B cell (primary cell): ENCODE measurements at regions not wholly inside any gene's neighbourhood (a gene's known extent, or its start where the extent isn't known, plus 50 kb on each side); places are given as distances from the start of the nearest gene placed in this dataset.

Experiments used
- ATAC-seq: fragments of 200-7000 bp; cut with Tn5 transposase; one replicate; pipeline ENCODE4 v1.10.0; 2021; ENCODE audit warnings: low read depth, mild to moderate bottlenecking, moderate number of reproducible peaks, moderate library complexity
- CTCF ChIA-PET: fragments of 350-600 bp; sonication (Branson Sonifier 250); formaldehyde crosslinking; loops from one replicate; lab custom pipeline; 2021; ENCODE audit warnings: antibody characterized with exemption, inconsistent platforms; lab: Charles Lee
- POLR2A ChIA-PET: fragments of 350-600 bp; sonication (Branson Sonifier 250); formaldehyde crosslinking; loops from one replicate; lab custom pipeline; 2021; ENCODE audit warnings: antibody characterized with exemption; lab: Charles Lee
- DNase-seq: peaks from one replicate; pipeline ENCODE4 v3.0.0; 2013
- H2AFZ ChIP-seq: 2 replicates; pipeline ENCODE4 v1.6.1; 2012; ENCODE audit warnings: mild to moderate bottlenecking, low read depth, low read length; ENCODE audit not compliant: insufficient read depth, poor library complexity, severe bottlenecking
- H3K27ac ChIP-seq, 2 donors: 1 replicate in 1 of 2; 2 replicates in 1 of 2; pipeline ENCODE4 v1.5.1; 2012 to 2013; ENCODE audit warnings: low read length in 2 of 2, mild to moderate bottlenecking in 2 of 2, moderate library complexity in 1 of 2
- H3K27me3 ChIP-seq, 4 experiments: fragments of 200-600 bp in 1 of 4; sonication (generic) in 1 of 4; replicated peaks in 1 of 4; 1 replicate in 2 of 4; 2 replicates in 2 of 4; pipeline versions ENCODE4 v1.6.1 to v1.7.0; 2013 to 2016; ENCODE audit warnings: low read length in 3 of 4, mild to moderate bottlenecking in 2 of 4, mixed read lengths in 1 of 4, moderate library complexity in 1 of 4; ENCODE audit not compliant: insufficient read depth in 4 of 4, control insufficient read depth in 3 of 4; ENCODE audit errors: control extremely low read depth in 1 of 4
- H3K36me3 ChIP-seq, 2 experiments: replicated peaks in 1 of 2; 1 replicate in 1 of 2; 2 replicates in 1 of 2; pipeline versions ENCODE4 v1.6.1 to v1.7.1; 2013; ENCODE audit warnings: low read length in 1 of 2; ENCODE audit not compliant: insufficient read depth in 2 of 2, control insufficient read depth in 1 of 2; ENCODE audit errors: control extremely low read depth in 1 of 2, extremely low read depth in 1 of 2
- H3K4me1 ChIP-seq, 2 donors: fragments of 200-600 bp in 1 of 2; sonication (generic) in 1 of 2; 1 replicate in 1 of 2; 2 replicates in 1 of 2; pipeline versions ENCODE4 v1.5.1 to v1.6.1; 2013 to 2017; ENCODE audit warnings: low read length in 2 of 2; ENCODE audit not compliant: control insufficient read depth in 2 of 2, insufficient read depth in 2 of 2
- H3K4me2 ChIP-seq: replicated peaks from 2 replicates; pipeline ENCODE3; 2012; ENCODE audit warnings: mild to moderate bottlenecking, low read depth, low read length; ENCODE audit not compliant: poor library complexity, severe bottlenecking
- H3K4me3 ChIP-seq, 5 experiments: fragments of 200-600 bp in 1 of 5; sonication (generic) in 1 of 5; 1 replicate in 3 of 5; 2 replicates in 2 of 5; pipeline versions ENCODE4 v1.5.1 to v1.7.0; 2011 to 2016; ENCODE audit warnings: low read length in 4 of 5, mild to moderate bottlenecking in 4 of 5, low read depth in 2 of 5, control low read depth in 1 of 5, moderate library complexity in 1 of 5; ENCODE audit not compliant: insufficient read depth in 1 of 5; ENCODE audit errors: control extremely low read depth in 1 of 5, extremely low read depth in 1 of 5
- H3K79me2 ChIP-seq: fragments of 200-600 bp; sonication (generic); one replicate; pipeline ENCODE4 v1.6.0; 2016; ENCODE audit warnings: low read length; ENCODE audit not compliant: control insufficient read depth, insufficient read depth
- H3K9ac ChIP-seq: fragments of 200-600 bp; sonication (generic); 2 replicates; pipeline ENCODE4 v1.6.1; 2017; ENCODE audit warnings: mild to moderate bottlenecking, low read length, moderate library complexity
- H3K9me3 ChIP-seq, 3 donors: one replicate each; pipeline versions ENCODE4 v1.6.1 to v1.7.1; 2013; ENCODE audit warnings: low read length in 2 of 3; ENCODE audit not compliant: control insufficient read depth in 2 of 3, insufficient read depth in 1 of 3; ENCODE audit errors: control extremely low read depth in 1 of 3
- H4K20me1 ChIP-seq: 2 replicates; pipeline ENCODE4 v1.6.0; 2012; ENCODE audit warnings: mild to moderate bottlenecking, low read length; ENCODE audit not compliant: insufficient read depth, control insufficient read depth, poor library complexity, severe bottlenecking
- H3K27ac Mint-ChIP-seq: one replicate; pipeline ENCODE4 v1.8.0; 2021; ENCODE audit warnings: mixed read lengths
- H3K27me3 Mint-ChIP-seq: one replicate; pipeline ENCODE4 v1.8.0; 2021; ENCODE audit warnings: mixed read lengths
- H3K4me1 Mint-ChIP-seq: one replicate; pipeline ENCODE4 v1.8.0; 2021; ENCODE audit warnings: mixed read lengths
- H3K4me3 Mint-ChIP-seq: one replicate; pipeline ENCODE4 v1.8.0; 2021; ENCODE audit warnings: mixed read lengths
- H3K9me3 Mint-ChIP-seq: one replicate; pipeline ENCODE4 v1.8.0; 2022; ENCODE audit warnings: mixed read lengths; ENCODE audit not compliant: insufficient read depth
- EZH2 ChIP-seq: IDR thresholded peaks from 2 replicates; pipeline ENCODE4 v1.6.1; 2012; ENCODE audit warnings: borderline replicate concordance, low read depth, mild to moderate bottlenecking, moderate library complexity, low read length; ENCODE audit not compliant: insufficient read depth, poor library complexity, severe bottlenecking
- WGBS: methylation state at CpG from one replicate; pipeline ENCODE4 v1.1.5; 2013; ENCODE audit warnings: missing lambda C conversion rate; ENCODE audit not compliant: insufficient coverage; 5-methylcytosine and 5-hydroxymethylcytosine counted together
- intact Hi-C: fragments of 100-400 bp; cut with micrococcal nuclease; formaldehyde crosslinking; loops from one replicate; pipeline ENCODE4 v1.10.0; 2022
- TF ChIP-seq, protein P1 (sequence below): fragments of 200-600 bp; IDR thresholded peaks from one replicate; pipeline ENCODE4 v1.8.0; 2022; ENCODE audit warnings: antibody characterized with exemption, mild to moderate bottlenecking

- ATAC-seq, result no peak
- WGBS, result no CpG with 5 or more reads among the region's 4 CpGs
These were observed 918.7 kb downstream of the CDH11 start for GRCh38 chr16:64203126-64203525.

GRCh38 chr16:64202571-64202970 lies 919.3 kb downstream of the CDH11 start:
- Histone ChIP-seq H3K27me3 (no peaks in the 10 kb centered on the region), H3K4me2 (no peak overlapping the region), H3K9me3 (no peaks in the 10 kb centered on the region), H3K9ac (no peak overlapping the region), H3K36me3 (no peaks in the 10 kb centered on the region), H2AFZ (no peak overlapping the region), H3K4me3 (no peak overlapping the region), H3K4me1 (no peaks in the 10 kb centered on the region), H3K27ac (no peak overlapping the region), H3K79me2 (no peaks in the 10 kb centered on the region), H4K20me1 (no peaks in the 10 kb centered on the region)
- Mint-ChIP-seq H3K4me3 (no peak overlapping the region), H3K27me3 (no peaks in the 10 kb centered on the region), H3K9me3 (no peaks in the 10 kb centered on the region), H3K4me1 (no peaks in the 10 kb centered on the region), H3K27ac (no peak overlapping the region)
- 60% methylated on average over 2 of the region's 4 CpGs for WGBS
- POLR2A ChIA-PET, result no interaction called here
- TF ChIP-seq EZH2, result no peak
- TF ChIP-seq, protein P1, sequence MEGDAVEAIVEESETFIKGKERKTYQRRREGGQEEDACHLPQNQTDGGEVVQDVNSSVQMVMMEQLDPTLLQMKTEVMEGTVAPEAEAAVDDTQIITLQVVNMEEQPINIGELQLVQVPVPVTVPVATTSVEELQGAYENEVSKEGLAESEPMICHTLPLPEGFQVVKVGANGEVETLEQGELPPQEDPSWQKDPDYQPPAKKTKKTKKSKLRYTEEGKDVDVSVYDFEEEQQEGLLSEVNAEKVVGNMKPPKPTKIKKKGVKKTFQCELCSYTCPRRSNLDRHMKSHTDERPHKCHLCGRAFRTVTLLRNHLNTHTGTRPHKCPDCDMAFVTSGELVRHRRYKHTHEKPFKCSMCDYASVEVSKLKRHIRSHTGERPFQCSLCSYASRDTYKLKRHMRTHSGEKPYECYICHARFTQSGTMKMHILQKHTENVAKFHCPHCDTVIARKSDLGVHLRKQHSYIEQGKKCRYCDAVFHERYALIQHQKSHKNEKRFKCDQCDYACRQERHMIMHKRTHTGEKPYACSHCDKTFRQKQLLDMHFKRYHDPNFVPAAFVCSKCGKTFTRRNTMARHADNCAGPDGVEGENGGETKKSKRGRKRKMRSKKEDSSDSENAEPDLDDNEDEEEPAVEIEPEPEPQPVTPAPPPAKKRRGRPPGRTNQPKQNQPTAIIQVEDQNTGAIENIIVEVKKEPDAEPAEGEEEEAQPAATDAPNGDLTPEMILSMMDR, result no peak
- DNase-seq, result no peak
- CTCF ChIA-PET, result no interaction called here
- ATAC-seq, result no peak
- intact Hi-C loops, result loop anchor here (10.0 kb wide), 1 partner anchor 58 kb away; no protein-coding TSS in a partner anchor

More at GRCh38 chr16:64203126-64203525, 918.7 kb downstream of the CDH11 start:
- no peaks in the 10 kb centered on the region for H3K4me1 ChIP-seq
- H3K4me1 Mint-ChIP-seq, result no peaks in the 10 kb centered on the region
- H3K27ac Mint-ChIP-seq, result no peak overlapping the region
- no peaks in the 10 kb centered on the region for H4K20me1 ChIP-seq
- H3K9ac ChIP-seq, result no peak overlapping the region
- no peaks in the 10 kb centered on the region for H3K27me3 ChIP-seq
- intact Hi-C loops, result loop anchor here (10.0 kb wide), 1 partner anchor 58 kb away; no protein-coding TSS in a partner anchor
- TF ChIP-seq EZH2, result no peak
- TF ChIP-seq, protein P1, result no peak
- no peak overlapping the region for H3K4me2 ChIP-seq
- ChIA-PET POLR2A (no interaction called here), CTCF (no interaction called here)
- H3K9me3 Mint-ChIP-seq, result no peaks in the 10 kb centered on the region
- H3K27me3 Mint-ChIP-seq, result no peaks in the 10 kb centered on the region
- DNase-seq, result no peak
- no peak overlapping the region for H3K27ac ChIP-seq
- no peaks in the 10 kb centered on the region for H3K79me2 ChIP-seq
- H3K9me3 ChIP-seq, result no peaks in the 10 kb centered on the region
- no peaks in the 10 kb centered on the region for H3K36me3 ChIP-seq
- no peak overlapping the region for H3K4me3 ChIP-seq
- H2AFZ ChIP-seq, result no peak overlapping the region
- H3K4me3 Mint-ChIP-seq, result no peak overlapping the region
